ENCODE measurements at regions not wholly inside any gene's neighbourhood (a gene's known extent, or its start where the extent isn't known, plus 50 kb on each side); places are given as distances from the start of the nearest gene placed in this dataset.
"Not testable (repeated sequence)": the region's sequence is repeated elsewhere in the genome, so short reads cannot be mapped to it uniquely, and the experiment has no call there.

DNA sequence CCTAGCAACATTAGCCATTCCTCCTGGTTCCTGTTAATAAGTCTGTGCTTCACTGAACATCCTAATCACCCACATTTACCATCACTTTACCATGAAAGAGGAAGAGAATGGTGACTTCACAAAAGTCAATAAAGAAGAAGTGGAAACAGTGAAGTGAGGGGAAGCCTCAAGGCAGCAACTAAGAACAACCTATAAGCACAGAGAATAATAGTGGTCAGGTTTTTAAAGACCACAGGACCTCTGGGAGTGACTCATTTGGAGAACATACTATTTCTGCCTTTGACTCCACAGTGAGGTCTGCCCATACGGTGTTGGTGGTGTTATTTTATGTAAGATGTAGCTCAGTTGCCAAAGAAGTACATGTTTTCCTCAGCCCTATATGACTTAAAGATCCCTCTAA is 86.0 kb upstream of the TET2 start:
- DNase-seq, result no peak

DNA sequence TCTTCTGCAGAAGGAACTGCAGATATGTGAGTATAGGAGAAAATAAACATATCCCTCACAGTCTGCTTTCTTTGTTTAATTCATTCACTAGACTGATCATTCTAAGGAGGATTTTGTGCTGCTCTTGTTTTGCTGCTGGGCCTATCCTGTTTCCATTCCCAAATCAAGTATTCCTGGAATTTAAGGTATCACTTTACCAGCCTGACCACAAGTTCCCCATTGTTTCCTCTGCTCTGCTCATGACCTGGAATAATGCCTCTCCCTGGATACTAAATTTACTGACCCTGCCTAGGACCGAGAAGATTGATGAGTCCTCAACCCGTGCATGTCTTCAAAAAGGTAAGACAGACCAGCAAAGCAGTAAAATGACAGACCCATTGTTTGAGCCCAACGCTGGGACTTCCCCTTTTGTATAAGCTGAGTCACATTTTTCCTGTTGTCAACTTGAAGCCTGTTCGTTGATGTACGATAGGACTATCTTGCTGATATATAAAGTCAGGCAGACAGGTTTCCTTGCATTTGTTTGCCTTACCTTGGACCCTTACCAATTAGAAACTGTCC is 85.5 kb upstream of the TET2 start:
- DNase-seq, result no peak

DNA sequence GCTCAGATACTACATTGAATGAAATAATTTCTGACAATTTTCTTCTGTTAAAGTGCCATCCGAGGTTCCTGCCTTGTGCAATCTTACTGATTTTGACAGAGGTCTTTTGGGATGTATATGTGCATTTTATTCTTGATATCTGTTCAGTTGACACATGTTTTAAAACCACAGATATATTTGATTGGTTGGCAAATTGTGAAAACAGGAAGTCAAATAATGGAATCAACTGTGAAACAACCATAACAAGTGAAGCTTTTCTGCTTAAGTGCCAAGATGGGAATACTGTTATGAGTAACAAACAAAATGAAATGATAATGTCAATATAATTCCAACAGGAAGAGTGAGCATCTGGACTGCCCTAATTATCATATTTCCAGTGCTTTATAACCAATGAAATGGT is 84.9 kb upstream of the TET2 start:
- DNase-seq, result no peak

DNA sequence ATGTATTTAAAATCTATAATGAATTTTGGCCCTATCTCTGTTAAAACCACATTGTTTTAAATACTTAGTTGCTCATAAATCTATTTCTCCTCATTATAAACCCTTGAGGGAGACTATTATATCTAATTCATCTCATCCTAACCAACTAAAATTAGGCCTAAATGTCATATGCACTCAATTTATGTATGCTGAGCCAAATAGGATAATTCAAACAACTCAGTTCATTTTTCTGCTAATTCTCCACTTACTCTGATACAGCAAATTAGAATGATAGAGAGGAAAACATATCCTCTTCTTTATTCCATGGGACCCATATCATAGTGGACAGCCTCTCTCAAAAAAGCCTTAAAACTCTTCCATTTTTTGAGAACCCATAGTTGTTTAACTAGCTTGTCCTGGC is 80.3 kb upstream of the TET2 start:
- DNase-seq, result no peak

DNA sequence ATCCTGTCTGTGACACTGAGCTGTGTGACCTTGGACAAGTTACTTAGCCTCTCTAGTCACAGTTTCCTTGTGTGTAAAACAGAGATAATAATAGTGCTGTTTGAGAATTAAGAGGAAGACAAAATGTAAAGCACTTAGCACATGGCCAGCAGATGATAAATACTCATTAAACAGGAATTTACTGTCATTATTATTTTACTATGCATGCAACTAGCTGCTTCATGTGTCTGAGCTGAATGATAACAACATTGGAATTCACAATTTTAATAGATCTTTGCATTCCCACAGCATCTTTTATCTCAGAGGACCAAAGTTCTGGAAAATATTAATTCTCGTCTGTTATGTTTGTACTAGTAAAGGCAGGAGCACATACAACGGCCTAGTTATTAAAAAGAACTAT is 79.2 kb upstream of the TET2 start:
- DNase-seq, result no peak

DNA sequence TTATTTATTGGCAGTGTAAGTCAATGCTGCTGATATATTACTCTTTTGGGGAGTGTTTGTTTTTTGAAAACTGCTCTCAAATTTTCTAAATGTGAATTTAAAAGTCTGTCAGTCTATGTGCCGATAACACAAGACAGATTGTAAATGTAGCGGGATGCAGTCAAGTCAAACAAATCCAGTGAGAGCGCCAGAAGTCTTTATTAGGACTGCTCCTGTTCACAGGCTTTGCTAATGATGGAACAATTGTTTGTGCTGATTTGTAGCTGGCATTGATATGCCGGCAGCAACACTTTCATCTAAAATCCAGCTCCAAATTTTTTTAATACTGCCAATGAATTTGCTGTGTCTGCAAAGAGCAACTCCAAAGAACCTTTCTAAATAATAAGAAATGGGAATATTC is 78.7 kb upstream of the TET2 start:
- DNase-seq, result no peak

DNA sequence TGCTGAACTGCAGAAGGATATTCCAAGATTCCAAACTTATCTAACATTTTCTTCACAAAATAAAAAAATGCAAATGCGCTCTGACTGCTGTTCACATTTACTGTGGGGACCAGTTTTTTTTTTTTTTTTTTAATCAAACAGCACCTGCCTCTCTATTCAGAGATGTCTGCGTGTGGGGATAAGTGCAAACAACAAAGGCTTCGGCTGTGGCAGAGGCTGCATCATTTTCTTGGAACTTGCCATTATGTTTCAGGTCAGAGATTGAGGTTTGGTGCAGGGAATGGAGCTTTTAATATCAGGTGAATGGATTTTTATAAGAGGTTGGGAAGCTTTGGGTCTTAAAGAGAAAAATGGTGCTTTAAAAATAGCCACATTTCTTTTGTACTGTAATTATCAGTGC is 78.2 kb upstream of the TET2 start:
- peak; percentile 61 for DNase-seq

DNA sequence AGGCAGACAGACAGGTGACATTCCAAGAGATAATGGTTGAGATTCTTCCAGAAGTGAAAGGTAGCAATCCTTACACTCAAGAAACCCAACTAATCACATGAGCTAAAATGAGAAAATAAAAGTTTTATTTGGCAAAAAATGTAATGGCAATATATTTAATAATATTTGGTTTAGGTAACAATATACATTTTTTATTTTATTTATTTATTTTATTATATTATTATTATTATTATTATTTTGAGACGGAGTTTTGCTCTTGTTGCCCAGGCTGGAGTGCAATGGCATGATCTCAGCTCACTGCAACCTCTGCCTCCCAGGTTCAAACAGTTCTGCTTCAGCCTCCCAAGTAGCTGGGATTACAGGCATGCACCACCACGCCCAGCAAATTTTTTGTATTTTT is 74.6 kb upstream of the TET2 start:
- DNase-seq, result not testable (repeated sequence)

DNA sequence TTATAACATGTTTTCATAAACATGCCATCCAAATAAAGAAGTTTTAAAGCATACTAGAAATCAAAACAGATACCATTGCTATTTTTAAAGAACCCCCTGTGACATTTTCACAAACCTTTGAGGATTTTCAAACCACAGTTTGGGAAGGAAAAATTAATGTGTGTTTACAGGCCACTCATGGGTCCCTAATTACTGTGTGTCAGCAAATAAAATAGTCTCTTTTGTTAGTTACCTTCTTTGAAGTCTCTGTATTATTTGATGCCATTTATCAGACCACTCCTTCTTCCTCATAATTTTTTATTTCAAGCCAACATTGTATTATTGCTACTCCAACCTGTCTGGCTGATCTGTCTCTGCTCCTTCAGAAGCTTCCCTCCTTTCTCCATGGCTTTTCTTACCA is 72.6 kb upstream of the TET2 start:
- DNase-seq, result no peak

DNA sequence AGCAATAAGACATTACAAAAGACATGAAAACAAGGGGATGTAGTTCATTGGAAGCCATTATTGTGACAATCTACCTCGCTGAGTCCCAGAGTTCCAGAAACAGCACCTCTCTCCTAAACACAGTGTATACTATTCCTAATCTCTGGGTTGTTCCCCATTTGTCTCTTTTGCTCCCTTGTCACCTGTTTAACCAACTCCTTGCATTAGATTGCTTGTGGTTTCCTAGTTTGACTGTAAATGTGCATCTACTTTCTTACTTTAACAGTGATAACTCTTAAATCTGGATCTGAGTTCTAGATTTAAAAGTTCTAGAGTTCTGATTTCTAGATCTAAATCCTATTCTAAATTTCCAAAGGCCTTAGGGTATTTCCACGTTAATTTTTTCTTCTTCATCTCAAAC is 71.6 kb upstream of the TET2 start:
- DNase-seq, result no peak

DNA sequence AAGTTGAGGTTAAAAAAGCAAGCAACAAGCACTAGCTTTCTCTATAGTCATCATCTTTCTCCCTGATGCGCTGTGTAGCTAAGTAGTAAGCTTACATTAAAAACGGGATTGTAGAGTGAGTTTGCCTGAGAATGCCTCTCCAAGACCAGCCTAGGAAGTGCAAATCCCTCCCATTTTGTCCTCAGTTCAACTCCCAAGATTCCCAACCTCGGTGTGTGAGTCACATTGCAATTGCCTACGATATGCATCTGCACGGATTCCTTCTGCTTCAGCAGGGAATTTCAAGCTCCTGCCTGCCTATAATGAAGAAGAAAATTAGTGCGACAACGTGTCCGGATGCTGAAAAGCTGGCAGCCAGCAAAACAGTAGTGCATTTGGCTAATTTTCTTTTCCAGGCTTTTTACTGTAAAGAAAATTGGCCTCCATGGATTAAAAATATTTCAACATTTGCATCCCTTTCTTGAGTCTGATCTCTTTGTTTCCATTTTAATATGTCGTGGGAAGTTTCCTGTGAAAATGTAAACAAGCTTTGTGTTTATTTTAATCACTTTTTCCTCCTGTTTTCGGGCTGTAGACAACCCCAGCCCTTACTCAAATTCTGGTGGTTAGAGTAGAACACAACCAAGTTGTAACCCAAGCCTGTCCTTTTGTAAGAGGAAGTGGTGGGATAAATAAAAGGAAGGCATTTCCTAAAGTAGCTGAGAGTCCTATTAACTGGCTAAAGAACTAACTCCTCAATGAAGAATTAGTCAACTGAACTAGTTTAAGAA is 58.4 kb upstream of the TET2 start:
- DNase-seq, result no peak

DNA sequence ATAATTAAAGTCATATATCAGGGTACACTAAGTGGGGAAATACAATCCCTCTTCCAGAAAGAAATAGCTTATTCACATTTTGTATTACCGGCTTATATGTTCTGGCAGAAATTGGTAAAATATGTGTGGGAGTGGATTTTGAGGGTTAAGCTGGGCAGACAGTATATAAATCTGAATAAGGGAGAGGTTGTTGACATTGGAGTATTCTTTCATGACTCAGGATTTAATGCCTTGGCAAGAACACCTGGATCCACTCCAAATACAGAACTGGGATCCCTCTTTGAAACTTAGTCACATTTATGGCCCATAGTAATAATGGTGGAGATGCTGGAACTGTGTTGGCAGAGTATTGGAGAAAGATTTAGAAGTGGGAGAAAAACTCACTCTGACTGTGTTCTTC is 54.3 kb upstream of the TET2 start:
- DNase-seq, result no peak

DNA sequence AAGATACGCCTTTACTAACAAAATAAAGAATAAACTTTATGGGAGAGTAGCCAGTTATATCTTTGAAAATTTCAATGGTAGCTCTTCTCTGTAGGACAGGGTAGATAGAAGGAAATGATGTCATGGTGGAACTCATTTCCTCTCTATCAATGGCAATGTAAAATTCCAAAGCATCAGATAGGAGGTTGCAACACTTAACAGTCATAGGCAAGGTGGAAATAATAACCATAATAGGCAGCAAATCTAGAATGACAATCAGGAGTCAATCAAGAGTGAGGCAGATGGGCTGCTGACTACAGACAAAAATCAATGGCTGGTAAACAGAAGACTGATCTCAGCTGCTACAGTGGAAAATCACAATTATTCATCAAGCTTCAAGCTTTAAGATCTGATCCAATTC is 53.9 kb upstream of the TET2 start:
- DNase-seq, result no peak

DNA sequence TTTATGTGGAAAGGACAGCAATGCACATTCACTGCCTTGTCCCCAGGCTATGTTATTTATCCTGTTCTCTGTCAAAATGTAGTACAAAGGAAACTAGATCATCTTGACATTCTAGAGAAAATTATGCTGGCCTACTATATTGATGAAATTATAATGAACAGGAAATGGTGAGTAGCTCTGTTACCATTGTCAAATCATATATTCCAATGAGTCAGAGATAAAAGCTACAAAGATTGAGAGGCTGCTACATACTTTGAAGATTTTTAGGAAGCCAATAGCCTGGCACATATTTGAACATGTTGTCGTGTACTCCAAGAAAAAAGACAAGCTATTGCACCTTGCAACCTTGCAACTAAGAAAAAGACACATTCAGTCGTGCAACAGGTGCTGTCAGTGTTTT is 52.7 kb upstream of the TET2 start:
- DNase-seq, result no peak
